ENCODE measurements at regions not wholly inside any gene's neighbourhood (a gene's known extent, or its start where the extent isn't known, plus 50 kb on each side); places are given as distances from the start of the nearest gene placed in this dataset.
"Not testable (repeated sequence)": the region's sequence is repeated elsewhere in the genome, so short reads cannot be mapped to it uniquely, and the experiment has no call there.

GRCh38 chr2:12923907-12924610 lies 207.3 kb downstream of the TRIB2 start:
- no peak overlapping the region for H3K9ac ChIP-seq (ENCODE audit: low read depth, low read length)
- no peaks in the 10 kb centered on the region for H3K9me3 ChIP-seq (ENCODE audit: insufficient read depth, low read length, severe bottlenecking)
- H3K79me2 ChIP-seq (ENCODE audit: insufficient read depth, low read length): no peaks in the 10 kb centered on the region
- H3K4me3 ChIP-seq (ENCODE audit: low read depth in 1 of 2, low read length in 2 of 2): no peak overlapping the region
- H4K20me1 ChIP-seq (ENCODE audit: insufficient read depth, low read length): no peaks in the 10 kb centered on the region
- TF ChIP-seq CTCF (IDR thresholded peaks at IDR 0.05; ENCODE audit: borderline replicate concordance, extremely low read depth, low read length, poor library complexity, severe bottlenecking) (no peak), EZH2 (IDR thresholded peaks at IDR 0.05; ENCODE audit: borderline replicate concordance, low read depth, low read length, severe bottlenecking) (no peak)
- no peak for DNase-seq
- H3K4me1 ChIP-seq (ENCODE audit: insufficient read depth, low read length): peaks cover 14% of the 10 kb centered on the region
- no peak overlapping the region for H2AFZ ChIP-seq (ENCODE audit: low read depth, low read length)
- ATAC-seq (ENCODE audit: insufficient read depth, low read depth): no peak
- no peak overlapping the region for H3K4me2 ChIP-seq (ENCODE audit: insufficient read depth, low read length)
- H3K36me3 ChIP-seq (ENCODE audit: insufficient read depth, low read length): no peaks in the 10 kb centered on the region
- H3K27me3 ChIP-seq (ENCODE audit: insufficient read depth, low read length, poor library complexity): no peaks in the 10 kb centered on the region
- H3K27ac ChIP-seq (ENCODE audit: low read length): no peak overlapping the region

GRCh38 chr2:12926641-12927040 lies 209.9 kb downstream of the TRIB2 start:
- H3K36me3 ChIP-seq (ENCODE audit: insufficient read depth, low read length); H4K20me1 ChIP-seq (ENCODE audit: insufficient read depth, low read length); ATAC-seq (ENCODE audit: insufficient read depth, low read depth); H2AFZ ChIP-seq (ENCODE audit: low read depth, low read length); H3K9me3 ChIP-seq (ENCODE audit: insufficient read depth, low read length, severe bottlenecking); H3K79me2 ChIP-seq (ENCODE audit: insufficient read depth, low read length); H3K9ac ChIP-seq (ENCODE audit: low read depth, low read length); H3K4me2 ChIP-seq (ENCODE audit: insufficient read depth, low read length); DNase-seq; H3K27ac ChIP-seq (ENCODE audit: low read length); H3K4me3 ChIP-seq (ENCODE audit: low read depth in 1 of 2, low read length in 2 of 2); H3K27me3 ChIP-seq (ENCODE audit: insufficient read depth, low read length, poor library complexity): not testable (repeated sequence)
- peaks cover 15% of the 10 kb centered on the region for H3K4me1 ChIP-seq (ENCODE audit: insufficient read depth, low read length)

- Histone ChIP-seq H3K27me3 (ENCODE audit: insufficient read depth, low read length, poor library complexity) (no peaks in the 10 kb centered on the region), H4K20me1 (ENCODE audit: insufficient read depth, low read length) (no peaks in the 10 kb centered on the region), H3K9me3 (ENCODE audit: insufficient read depth, low read length, severe bottlenecking) (no peaks in the 10 kb centered on the region), H3K9ac (ENCODE audit: low read depth, low read length) (no peak overlapping the region), H3K27ac (ENCODE audit: low read length) (no peak overlapping the region), H2AFZ (ENCODE audit: low read depth, low read length) (no peak overlapping the region), H3K79me2 (ENCODE audit: insufficient read depth, low read length) (no peaks in the 10 kb centered on the region), H3K4me2 (ENCODE audit: insufficient read depth, low read length) (no peak overlapping the region), H3K4me1 (ENCODE audit: insufficient read depth, low read length) (peaks cover 15% of the 10 kb centered on the region), H3K36me3 (ENCODE audit: insufficient read depth, low read length) (no peaks in the 10 kb centered on the region), H3K4me3 (ENCODE audit: low read depth in 1 of 2, low read length in 2 of 2) (no peak overlapping the region)
- TF ChIP-seq EZH2 (IDR thresholded peaks at IDR 0.05; ENCODE audit: borderline replicate concordance, low read depth, low read length, severe bottlenecking) (no peak), CTCF (IDR thresholded peaks at IDR 0.05; ENCODE audit: borderline replicate concordance, extremely low read depth, low read length, poor library complexity, severe bottlenecking) (no peak)
- ATAC-seq (ENCODE audit: insufficient read depth, low read depth): peak; percentile 21; the same call in 1 of the 3 replicates
- DNase-seq: no peak
These were observed 211.6 kb downstream of the TRIB2 start for GRCh38 chr2:12928197-12928774.

GRCh38 chr2:12928775-12929401 lies 212.2 kb downstream of the TRIB2 start:
- H3K27ac ChIP-seq (ENCODE audit: low read length): no peak overlapping the region
- no peaks in the 10 kb centered on the region for H3K36me3 ChIP-seq (ENCODE audit: insufficient read depth, low read length)
- no peak overlapping the region for H2AFZ ChIP-seq (ENCODE audit: low read depth, low read length)
- no peaks in the 10 kb centered on the region for H4K20me1 ChIP-seq (ENCODE audit: insufficient read depth, low read length)
- H3K27me3 ChIP-seq (ENCODE audit: insufficient read depth, low read length, poor library complexity): no peaks in the 10 kb centered on the region
- no peak overlapping the region for H3K9ac ChIP-seq (ENCODE audit: low read depth, low read length)
- H3K9me3 ChIP-seq (ENCODE audit: insufficient read depth, low read length, severe bottlenecking): no peaks in the 10 kb centered on the region
- peak; percentile 46 for DNase-seq
- peaks cover 15% of the 10 kb centered on the region for H3K4me1 ChIP-seq (ENCODE audit: insufficient read depth, low read length)
- H3K4me2 ChIP-seq (ENCODE audit: insufficient read depth, low read length): no peak overlapping the region
- TF ChIP-seq CTCF (IDR thresholded peaks at IDR 0.05; ENCODE audit: borderline replicate concordance, extremely low read depth, low read length, poor library complexity, severe bottlenecking): no peak
- TF ChIP-seq EZH2 (IDR thresholded peaks at IDR 0.05; ENCODE audit: borderline replicate concordance, low read depth, low read length, severe bottlenecking): no peak
- no peaks in the 10 kb centered on the region for H3K79me2 ChIP-seq (ENCODE audit: insufficient read depth, low read length)
- H3K4me3 ChIP-seq (ENCODE audit: low read depth in 1 of 2, low read length in 2 of 2): no peak overlapping the region
- peak; percentile 60 for ATAC-seq (ENCODE audit: insufficient read depth, low read depth)
